ENCODE measurements at regions not wholly inside any gene's neighbourhood (a gene's known extent, or its start where the extent isn't known, plus 50 kb on each side); places are given as distances from the start of the nearest gene placed in this dataset.

DNA sequence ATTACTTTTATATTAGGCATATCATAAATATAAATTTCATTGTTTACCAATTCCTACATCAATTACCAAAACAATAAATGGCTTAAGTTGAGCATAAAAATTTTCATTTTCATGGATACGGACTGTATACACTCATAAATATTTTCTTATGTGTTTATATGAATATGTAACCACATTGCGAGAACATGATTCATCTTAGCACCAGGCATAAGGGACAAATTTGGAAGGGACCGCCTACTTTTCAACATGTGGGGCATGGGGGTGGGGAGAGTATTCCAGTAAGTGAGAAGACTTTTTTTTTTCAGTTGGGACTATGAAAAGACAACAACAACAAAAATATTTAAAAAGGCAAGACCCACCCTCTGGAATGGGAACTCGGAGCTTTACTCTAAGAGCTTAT is 296.1 kb downstream of the RAB38 start:
- ChIA-PET POLR2A (ENCODE audit: low non-redundant PET) (no interaction called here), CTCF (interaction anchor here (0.7 to 0.8 kb wide), 2 partner anchors 8 to 646 kb away, joined by 4 to 5 read pairs; no protein-coding TSS in a partner anchor)
- DNase-seq (ENCODE audit: low spot score), result no peak
- TF ChIP-seq, protein P1, sequence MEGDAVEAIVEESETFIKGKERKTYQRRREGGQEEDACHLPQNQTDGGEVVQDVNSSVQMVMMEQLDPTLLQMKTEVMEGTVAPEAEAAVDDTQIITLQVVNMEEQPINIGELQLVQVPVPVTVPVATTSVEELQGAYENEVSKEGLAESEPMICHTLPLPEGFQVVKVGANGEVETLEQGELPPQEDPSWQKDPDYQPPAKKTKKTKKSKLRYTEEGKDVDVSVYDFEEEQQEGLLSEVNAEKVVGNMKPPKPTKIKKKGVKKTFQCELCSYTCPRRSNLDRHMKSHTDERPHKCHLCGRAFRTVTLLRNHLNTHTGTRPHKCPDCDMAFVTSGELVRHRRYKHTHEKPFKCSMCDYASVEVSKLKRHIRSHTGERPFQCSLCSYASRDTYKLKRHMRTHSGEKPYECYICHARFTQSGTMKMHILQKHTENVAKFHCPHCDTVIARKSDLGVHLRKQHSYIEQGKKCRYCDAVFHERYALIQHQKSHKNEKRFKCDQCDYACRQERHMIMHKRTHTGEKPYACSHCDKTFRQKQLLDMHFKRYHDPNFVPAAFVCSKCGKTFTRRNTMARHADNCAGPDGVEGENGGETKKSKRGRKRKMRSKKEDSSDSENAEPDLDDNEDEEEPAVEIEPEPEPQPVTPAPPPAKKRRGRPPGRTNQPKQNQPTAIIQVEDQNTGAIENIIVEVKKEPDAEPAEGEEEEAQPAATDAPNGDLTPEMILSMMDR (conservative IDR thresholded peaks at IDR 0.05; ENCODE audit: low read depth), result no peak
- H3K27ac ChIP-seq, result no peak overlapping the region

DNA sequence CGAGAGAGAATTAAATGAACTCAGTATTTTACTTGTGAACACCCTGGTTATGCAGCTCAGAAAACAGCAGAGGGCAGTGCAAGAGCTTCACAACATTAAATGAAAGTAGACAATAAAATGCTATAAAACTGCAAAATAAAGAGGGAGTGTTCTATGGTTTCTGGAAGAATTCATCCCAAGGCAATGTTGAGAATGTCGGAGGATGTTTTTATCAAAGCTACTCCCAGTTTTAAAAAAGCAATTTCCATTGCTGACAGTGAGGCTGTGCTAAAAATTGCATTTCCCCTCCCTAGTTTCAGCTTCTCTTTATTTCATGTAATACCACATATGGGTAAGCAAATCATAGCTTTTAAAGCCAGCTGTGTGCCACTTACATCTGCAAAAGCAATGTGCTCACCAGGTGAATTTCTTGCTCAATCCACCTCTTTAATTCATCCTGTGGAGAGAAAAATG is 296.8 kb downstream of the RAB38 start:
- POLR2A ChIA-PET (ENCODE audit: low non-redundant PET), result no interaction called here
- DNase-seq (ENCODE audit: low spot score), result peak; percentile 23
- H3K27ac ChIP-seq, result no peak overlapping the region
- TF ChIP-seq, protein P1 (conservative IDR thresholded peaks at IDR 0.05; ENCODE audit: low read depth), result peak; percentile 40
- CTCF ChIA-PET, result interaction anchor here (0.5 to 0.9 kb wide), 5 partner anchors 9 to 1051 kb away, joined by 3 to 6 read pairs (median 4); no protein-coding TSS in a partner anchor

DNA sequence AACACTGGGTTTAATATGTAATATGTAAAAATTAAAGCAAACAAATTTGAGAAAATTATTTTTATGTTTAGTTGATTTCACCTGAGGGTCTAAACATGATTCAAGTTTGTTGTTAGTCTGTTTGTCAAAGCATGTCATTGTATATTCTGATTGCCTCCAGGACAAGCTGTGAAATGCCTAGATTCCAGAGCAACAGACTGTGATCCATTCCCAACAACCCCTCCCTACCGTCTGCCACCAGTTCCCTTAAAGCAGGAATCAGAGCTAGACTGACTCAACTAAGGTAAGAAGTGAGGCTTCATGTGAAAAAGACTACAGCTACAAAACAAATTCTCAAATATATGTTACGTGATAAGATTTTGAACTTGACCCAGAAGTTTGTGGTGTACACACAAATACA is 304.2 kb downstream of the RAB38 start:
- no peak for DNase-seq (ENCODE audit: low spot score)
- TF ChIP-seq, protein P1 (conservative IDR thresholded peaks at IDR 0.05; ENCODE audit: low read depth), result no peak
- no peak overlapping the region for H3K27ac ChIP-seq
- POLR2A ChIA-PET (ENCODE audit: low non-redundant PET), result no interaction called here
- CTCF ChIA-PET, result no interaction called here

DNA sequence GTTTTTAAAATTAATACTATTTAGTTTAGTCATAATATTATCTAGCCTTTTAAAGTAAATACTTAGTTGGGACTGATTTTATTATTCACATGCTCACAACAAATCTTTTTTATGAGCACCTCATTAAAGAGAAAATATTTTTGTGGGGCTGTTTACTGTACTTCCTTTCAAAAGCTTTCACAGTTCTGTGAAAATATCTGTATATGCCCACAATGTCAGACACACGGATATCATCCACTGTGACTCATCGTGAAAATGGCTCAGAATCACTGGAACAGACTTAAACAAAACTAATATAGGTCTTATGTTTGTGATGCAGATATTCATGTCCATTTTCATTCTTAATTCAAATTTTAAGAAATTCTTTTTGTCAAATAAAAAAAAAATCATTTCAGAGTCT is 305.2 kb downstream of the RAB38 start:
- DNase-seq (ENCODE audit: low spot score), result no peak
- POLR2A ChIA-PET (ENCODE audit: low non-redundant PET), result no interaction called here
- TF ChIP-seq, protein P1 (conservative IDR thresholded peaks at IDR 0.05; ENCODE audit: low read depth), result no peak
- CTCF ChIA-PET, result interaction anchor here (0.7 kb wide), 1 partner anchor 502 kb away, joined by 3 read pairs; no protein-coding TSS in a partner anchor
- H3K27ac ChIP-seq, result no peak overlapping the region

DNA sequence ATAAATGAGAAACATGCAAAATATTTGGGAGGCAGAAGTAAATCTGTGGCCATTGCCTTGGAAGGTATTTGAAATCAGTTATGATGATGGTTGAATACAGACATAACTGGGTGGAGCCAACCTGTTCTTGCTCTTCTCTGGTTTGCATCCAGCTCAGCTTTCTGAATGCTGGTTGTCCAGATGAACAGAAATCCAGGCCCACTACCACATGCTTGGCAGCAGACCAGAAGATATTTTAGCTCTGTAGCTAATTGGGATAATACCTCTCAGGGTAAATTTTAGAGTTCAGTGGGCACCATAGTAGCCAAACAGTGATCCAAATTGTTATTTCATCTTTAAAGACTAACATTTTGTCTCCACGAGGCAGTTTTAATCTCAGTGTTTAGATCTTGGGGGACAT is 308.3 kb downstream of the RAB38 start:
- ChIA-PET POLR2A (ENCODE audit: low non-redundant PET) (no interaction called here), CTCF (interaction anchor here (0.6 kb wide), 1 partner anchor 156 kb away, joined by 3 read pairs; no protein-coding TSS in a partner anchor)
- H3K27ac ChIP-seq, result no peak overlapping the region
- TF ChIP-seq, protein P1 (conservative IDR thresholded peaks at IDR 0.05; ENCODE audit: low read depth), result no peak
- DNase-seq (ENCODE audit: low spot score), result no peak

DNA sequence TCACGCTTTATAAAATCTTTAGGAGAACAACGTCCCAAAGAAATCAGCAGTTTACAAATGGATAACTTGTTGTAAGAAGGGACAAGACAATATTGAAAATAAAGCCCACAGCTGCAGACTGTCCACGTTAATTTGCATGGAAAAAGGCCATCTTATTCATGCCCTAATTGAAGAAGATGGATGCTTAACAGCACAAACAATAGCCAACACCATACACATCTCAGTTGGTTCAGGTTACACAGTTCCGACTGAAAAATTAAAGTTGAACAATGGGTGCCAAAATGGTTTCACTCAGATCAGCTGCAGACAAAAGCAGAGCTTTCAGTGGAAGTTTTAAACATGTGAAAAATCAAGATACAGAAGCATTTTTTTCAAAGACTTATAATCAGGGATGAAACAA is 314.2 kb downstream of the RAB38 start:
- H3K27ac ChIP-seq, result no peak overlapping the region
- CTCF ChIA-PET, result interaction anchor here (0.6 kb wide), 1 partner anchor 40 kb away, joined by 5 read pairs; no protein-coding TSS in a partner anchor
- POLR2A ChIA-PET (ENCODE audit: low non-redundant PET), result no interaction called here
- DNase-seq (ENCODE audit: low spot score), result no peak
- TF ChIP-seq, protein P1 (conservative IDR thresholded peaks at IDR 0.05; ENCODE audit: low read depth), result no peak

Data from RWPE1 (cell line).